Endothelial cell of umbilical vein (primary cell): ENCODE measurements at regions not wholly inside any gene's neighbourhood (a gene's known extent, or its start where the extent isn't known, plus 50 kb on each side); places are given as distances from the start of the nearest gene placed in this dataset.

Experiments used
- BruUV-seq: library from RNA; stranded (reverse); fragments of 400-500 nt; replicated peaks from 2 replicates; lab custom pipeline; 2021; lab: Mats Ljungman, UMichigan
- CTCF ChIA-PET: fragments of 300-600, 350-600 bp; sonication (Branson Sonifier 250); formaldehyde crosslinking; loops from one replicate; lab custom pipeline; 2021; ENCODE audit warnings: antibody characterized with exemption, inconsistent platforms; lab: Charles Lee
- POLR2A ChIA-PET: fragments of 300-600, 350-600 bp; sonication (Branson Sonifier 250); formaldehyde crosslinking; loops from one replicate; lab custom pipeline; 2021; ENCODE audit warnings: antibody characterized with exemption, inconsistent platforms; lab: Charles Lee
- DNase-seq: peaks from one replicate; pipeline ENCODE4 v3.0.0-alpha.2; 2011; ENCODE audit warnings: low read depth, low spot score
- FAIRE-seq: peaks from 2 replicates; lab custom pipeline; 2011; peaks lifted over from hg19 to GRCh38; lab: Jason Lieb, UNC
- H2AFZ ChIP-seq: 2 replicates; pipeline ENCODE4 v1.6.0; 2012; ENCODE audit warnings: low read depth, low read length, control low read depth, inconsistent platforms
- H3K27ac ChIP-seq: 2 replicates; pipeline ENCODE4 v1.5.1; 2011; ENCODE audit warnings: low read depth, mild to moderate bottlenecking, control low read depth, low read length, moderate library complexity; ENCODE audit not compliant: insufficient read depth
- H3K27me3 ChIP-seq, 2 experiments: 2 replicates each; pipeline versions ENCODE4 v1.6.0 to v1.6.1; 2011; ENCODE audit warnings: low read length in 2 of 2, mixed read lengths in 1 of 2; ENCODE audit not compliant: control insufficient read depth in 2 of 2, insufficient read depth in 2 of 2
- H3K36me3 ChIP-seq, 2 experiments: 2 replicates in 1 of 2; 3 replicates in 1 of 2; pipeline ENCODE4 v1.5.1; 2011; ENCODE audit warnings: low read length in 2 of 2, mild to moderate bottlenecking in 1 of 2, moderate library complexity in 1 of 2; ENCODE audit not compliant: control insufficient read depth in 2 of 2, insufficient read depth in 2 of 2; ENCODE audit errors: extremely low read depth in 1 of 2
- H3K4me1 ChIP-seq: 3 replicates; pipeline ENCODE4 v1.5.1; 2011; ENCODE audit warnings: mild to moderate bottlenecking, low read length; ENCODE audit not compliant: control insufficient read depth, insufficient read depth; ENCODE audit errors: extremely low read depth
- H3K4me2 ChIP-seq: 2 replicates; pipeline ENCODE4 v1.6.1; 2011; ENCODE audit warnings: low read length, control low read depth, mixed read lengths; ENCODE audit not compliant: insufficient read depth
- H3K4me3 ChIP-seq, 3 experiments: fragments of 200-600 bp in 1 of 3; sonication (generic), shearing (Covaris generic) in 1 of 3; replicated peaks in 1 of 3; 2 replicates each; pipeline ENCODE4 v1.5.1; 2011 to 2016; ENCODE audit warnings: control low read depth in 3 of 3, low read length in 3 of 3, mild to moderate bottlenecking in 2 of 3, inconsistent platforms in 1 of 3, low read depth in 1 of 3, moderate library complexity in 1 of 3; ENCODE audit not compliant: insufficient read depth in 1 of 3
- H3K79me2 ChIP-seq: 2 replicates; pipeline ENCODE4 v1.6.0; 2012; ENCODE audit warnings: low read length, inconsistent platforms; ENCODE audit not compliant: control insufficient read depth, insufficient read depth
- H3K9ac ChIP-seq: replicated peaks from 2 replicates; pipeline ENCODE3; 2011; ENCODE audit warnings: low read length, control low read depth; ENCODE audit not compliant: insufficient read depth; ENCODE audit errors: extremely low read depth
- H3K9me1 ChIP-seq: replicated peaks from 3 replicates; pipeline ENCODE4 v1.6.0; 2011; ENCODE audit warnings: mild to moderate bottlenecking, low read length; ENCODE audit not compliant: control insufficient read depth, insufficient read depth; ENCODE audit errors: extremely low read depth
- H3K9me3 ChIP-seq: replicated peaks from 2 replicates; pipeline ENCODE4 v1.5.1; 2012; ENCODE audit warnings: low read length, inconsistent platforms; ENCODE audit not compliant: control insufficient read depth, insufficient read depth
- H4K20me1 ChIP-seq: replicated peaks from 2 replicates; pipeline ENCODE3; 2011; ENCODE audit warnings: mild to moderate bottlenecking, low read length; ENCODE audit not compliant: control insufficient read depth, insufficient read depth; ENCODE audit errors: extremely low read depth
- EZH2 ChIP-seq: IDR thresholded peaks from 2 replicates; pipeline ENCODE4 v1.6.1; 2012; ENCODE audit warnings: borderline replicate concordance, low read depth, mild to moderate bottlenecking, moderate library complexity, low read length, inconsistent platforms; ENCODE audit not compliant: severe bottlenecking
- FOS ChIP-seq: IDR thresholded peaks from 2 replicates; pipeline ENCODE4 v1.6.1; 2011; ENCODE audit warnings: mild to moderate bottlenecking, low read length, moderate library complexity, borderline replicate concordance; ENCODE audit not compliant: insufficient read depth
- GATA2 ChIP-seq: IDR thresholded peaks from 2 replicates; pipeline ENCODE4 v1.7.0; 2011; ENCODE audit warnings: low read depth, mild to moderate bottlenecking, moderate library complexity, mixed read lengths, low read length; ENCODE audit not compliant: insufficient read length, insufficient read depth
- JUN ChIP-seq: IDR thresholded peaks from 2 replicates; pipeline ENCODE4 v1.6.1; 2011; ENCODE audit warnings: borderline replicate concordance, low read depth; ENCODE audit not compliant: insufficient read length, insufficient read depth
- MYC ChIP-seq: IDR thresholded peaks from one replicate; pipeline ENCODE4 v1.6.1; 2011; ENCODE audit warnings: mild to moderate bottlenecking, low read depth, low read length
- POLR2A ChIP-seq: IDR thresholded peaks from 2 replicates; pipeline ENCODE4 v1.6.1; 2012; ENCODE audit warnings: low read depth, mild to moderate bottlenecking, control low read depth, low read length
- POLR2AphosphoS5 ChIP-seq: IDR thresholded peaks from 2 replicates; pipeline ENCODE4 v1.6.1; 2012; ENCODE audit warnings: low read depth, mild to moderate bottlenecking, control low read depth, low read length, moderate library complexity; ENCODE audit not compliant: insufficient read depth
- dilution Hi-C: fragments of 300-500 bp; cut with MboI; formaldehyde crosslinking; loops from one replicate; pipeline ENCODE4 v1.15.0; 2019; ENCODE audit warnings: low sequenced_read_pairs; ENCODE audit not compliant: extremely low pct_ligation_motif_present
- intact Hi-C: fragments of 100-400 bp; cut with micrococcal nuclease; formaldehyde crosslinking; loops from one replicate; pipeline ENCODE4 v1.10.0; 2022
- TF ChIP-seq, protein P1 (sequence below): IDR thresholded peaks from 2 replicates; pipeline ENCODE4 v1.6.1; 2011; ENCODE audit not compliant: insufficient read depth, insufficient read length
- TF ChIP-seq, protein P2 (sequence below), 2 donors: IDR thresholded peaks; 1 replicate in 1 of 2; 2 replicates in 1 of 2; pipeline ENCODE4 v1.5.1; 2011; ENCODE audit warnings: low read length in 2 of 2, mild to moderate bottlenecking in 2 of 2, moderate library complexity in 2 of 2, control low read depth in 1 of 2, inconsistent platforms in 1 of 2, low read depth in 1 of 2; ENCODE audit not compliant: insufficient read depth in 1 of 2; ENCODE audit errors: extremely low read depth in 1 of 2

DNA sequence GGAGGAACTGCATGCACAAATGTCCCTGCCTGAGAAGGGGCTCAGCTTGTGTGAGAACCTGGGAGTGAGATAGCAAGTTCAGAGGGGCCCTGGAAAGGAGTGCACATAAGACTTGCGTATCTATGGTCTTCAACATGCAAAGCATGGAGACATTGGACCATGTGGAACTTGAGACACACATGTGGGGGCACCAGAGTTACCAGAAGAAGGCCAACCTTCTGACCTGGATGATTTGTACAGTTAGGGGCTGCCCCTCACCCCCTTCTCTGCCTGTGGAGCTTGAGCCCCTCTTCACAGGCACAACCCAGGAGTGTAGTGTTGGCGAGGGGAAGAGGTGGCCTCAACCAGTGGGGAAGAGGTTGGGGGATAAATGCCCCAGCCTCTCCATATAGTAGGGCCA is 165.0 kb upstream of the ARL4C start:
- Histone ChIP-seq H3K27ac (no peak overlapping the region), H2AFZ (no peak overlapping the region), H3K79me2 (no peaks in the 10 kb centered on the region), H3K4me2 (no peak overlapping the region), H3K9ac (no peak overlapping the region), H3K9me1 (no peaks in the 10 kb centered on the region), H3K36me3 (no peaks in the 10 kb centered on the region), H3K4me1 (no peaks in the 10 kb centered on the region), H3K9me3 (no peaks in the 10 kb centered on the region), H3K27me3 (peaks cover 3 to 17% of the 10 kb centered on the region in 2 experiments), H4K20me1 (no peaks in the 10 kb centered on the region), H3K4me3 (no peak overlapping the region)
- TF ChIP-seq FOS = no peak
- no peak for TF ChIP-seq JUN
- TF ChIP-seq GATA2 = no peak
- TF ChIP-seq, protein P1, sequence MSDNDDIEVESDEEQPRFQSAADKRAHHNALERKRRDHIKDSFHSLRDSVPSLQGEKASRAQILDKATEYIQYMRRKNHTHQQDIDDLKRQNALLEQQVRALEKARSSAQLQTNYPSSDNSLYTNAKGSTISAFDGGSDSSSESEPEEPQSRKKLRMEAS = no peak
- no peak for TF ChIP-seq EZH2
- no peak for TF ChIP-seq POLR2AphosphoS5
- no peak for TF ChIP-seq MYC
- TF ChIP-seq, protein P2, sequence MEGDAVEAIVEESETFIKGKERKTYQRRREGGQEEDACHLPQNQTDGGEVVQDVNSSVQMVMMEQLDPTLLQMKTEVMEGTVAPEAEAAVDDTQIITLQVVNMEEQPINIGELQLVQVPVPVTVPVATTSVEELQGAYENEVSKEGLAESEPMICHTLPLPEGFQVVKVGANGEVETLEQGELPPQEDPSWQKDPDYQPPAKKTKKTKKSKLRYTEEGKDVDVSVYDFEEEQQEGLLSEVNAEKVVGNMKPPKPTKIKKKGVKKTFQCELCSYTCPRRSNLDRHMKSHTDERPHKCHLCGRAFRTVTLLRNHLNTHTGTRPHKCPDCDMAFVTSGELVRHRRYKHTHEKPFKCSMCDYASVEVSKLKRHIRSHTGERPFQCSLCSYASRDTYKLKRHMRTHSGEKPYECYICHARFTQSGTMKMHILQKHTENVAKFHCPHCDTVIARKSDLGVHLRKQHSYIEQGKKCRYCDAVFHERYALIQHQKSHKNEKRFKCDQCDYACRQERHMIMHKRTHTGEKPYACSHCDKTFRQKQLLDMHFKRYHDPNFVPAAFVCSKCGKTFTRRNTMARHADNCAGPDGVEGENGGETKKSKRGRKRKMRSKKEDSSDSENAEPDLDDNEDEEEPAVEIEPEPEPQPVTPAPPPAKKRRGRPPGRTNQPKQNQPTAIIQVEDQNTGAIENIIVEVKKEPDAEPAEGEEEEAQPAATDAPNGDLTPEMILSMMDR (IDR thresholded peaks at IDR 0.05; ENCODE audit: extremely low read depth in 1 of 2, insufficient read depth in 1 of 2, low read depth in 1 of 2, low read length in 2 of 2) = no peak
- TF ChIP-seq POLR2A = no peak
- no peak for DNase-seq
- CTCF ChIA-PET = interaction anchor here (1.2 kb wide), 1 partner anchor 445 kb away, joined by 3 read pairs; no protein-coding TSS in a partner anchor
- no peak for FAIRE-seq
- intact Hi-C loops = no loop called here
- no TSS peak for BruUV-seq
- dilution Hi-C loops = no loop called here
- POLR2A ChIA-PET = no interaction called here
